Parathyroid adenoma (tissue), 2 donors: ENCODE measurements at regions not wholly inside any gene's neighbourhood (a gene's known extent, or its start where the extent isn't known, plus 50 kb on each side); places are given as distances from the start of the nearest gene placed in this dataset.

Experiments
- H2AFZ ChIP-seq: fragments of 300-600 bp; sonication (generic); one replicate; pipeline ENCODE4 v1.7.0; 2017; ENCODE audit warnings: antibody characterized with exemption, mild to moderate bottlenecking
- H3K27ac ChIP-seq: fragments of 300-600 bp; sonication (generic); one replicate; pipeline ENCODE4 v1.7.0; 2017
- H3K27me3 ChIP-seq: fragments of 300-600 bp; sonication (generic); one replicate; pipeline ENCODE4 v1.7.0; 2017; ENCODE audit warnings: low read length; ENCODE audit not compliant: control insufficient read depth, insufficient read depth
- H3K36me3 ChIP-seq: fragments of 300-600 bp; sonication (generic); one replicate; pipeline ENCODE4 v1.7.0; 2017; ENCODE audit warnings: low read length; ENCODE audit not compliant: control insufficient read depth, insufficient read depth
- H3K4me1 ChIP-seq: fragments of 300-600 bp; sonication (generic); one replicate; pipeline ENCODE4 v1.7.0; 2017; ENCODE audit warnings: control low read depth
- H3K4me2 ChIP-seq: fragments of 300-600 bp; sonication (generic); one replicate; pipeline ENCODE4 v1.7.0; 2017; ENCODE audit warnings: low read length
- H3K4me3 ChIP-seq: fragments of 300-600 bp; sonication (generic); one replicate; pipeline ENCODE4 v1.7.0; 2017; ENCODE audit warnings: low read depth, low read length
- H3K79me2 ChIP-seq: fragments of 300-600 bp; sonication (generic); one replicate; pipeline ENCODE4 v1.7.0; 2017; ENCODE audit warnings: control low read depth
- H3K9ac ChIP-seq: fragments of 300-600 bp; sonication (generic); one replicate; pipeline ENCODE4 v1.7.0; 2017; ENCODE audit warnings: mild to moderate bottlenecking
- H3K9me3 ChIP-seq: fragments of 300-600 bp; sonication (generic); one replicate; pipeline ENCODE4 v1.7.0; 2017; ENCODE audit warnings: low read length; ENCODE audit not compliant: control insufficient read depth
- TF ChIP-seq, protein P1 (sequence below): fragments of 300-600 bp; sonication (generic); IDR thresholded peaks from one replicate; pipeline ENCODE4 v1.7.0; 2017; ENCODE audit warnings: antibody characterized with exemption, mild to moderate bottlenecking
- donor health status: primary hyperparathyroidism.

DNA sequence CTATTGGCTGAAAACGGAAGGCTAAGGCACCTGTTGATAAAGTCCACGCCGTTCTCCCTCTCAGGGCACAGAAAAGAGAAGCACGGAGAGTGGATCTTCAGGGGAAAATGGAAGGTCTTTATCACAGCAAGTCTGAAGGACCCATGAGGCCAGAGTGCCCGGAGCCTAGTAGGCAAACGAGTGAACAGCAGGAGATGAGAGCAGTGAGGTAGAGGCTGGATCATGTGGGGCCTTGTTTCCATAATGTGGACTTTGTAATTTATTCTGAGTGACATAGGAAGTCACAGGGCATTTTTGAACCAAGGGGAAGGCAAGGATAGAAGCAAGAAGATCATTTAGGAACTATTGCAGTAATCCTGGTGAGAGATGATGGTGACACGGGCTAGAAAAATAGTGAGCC, 287.2 kb upstream of the NRIP1 start:
- Histone ChIP-seq H3K4me1 (no peaks in the 10 kb centered on the region), H3K36me3 (no peaks in the 10 kb centered on the region), H3K27me3 (no peaks in the 10 kb centered on the region), H3K9me3 (no peaks in the 10 kb centered on the region), H3K4me2 (no peak overlapping the region), H3K9ac (no peak overlapping the region), H2AFZ (no peak overlapping the region), H3K27ac (no peak overlapping the region), H3K4me3 (no peak overlapping the region), H3K79me2 (no peaks in the 10 kb centered on the region)
- TF ChIP-seq, protein P1, sequence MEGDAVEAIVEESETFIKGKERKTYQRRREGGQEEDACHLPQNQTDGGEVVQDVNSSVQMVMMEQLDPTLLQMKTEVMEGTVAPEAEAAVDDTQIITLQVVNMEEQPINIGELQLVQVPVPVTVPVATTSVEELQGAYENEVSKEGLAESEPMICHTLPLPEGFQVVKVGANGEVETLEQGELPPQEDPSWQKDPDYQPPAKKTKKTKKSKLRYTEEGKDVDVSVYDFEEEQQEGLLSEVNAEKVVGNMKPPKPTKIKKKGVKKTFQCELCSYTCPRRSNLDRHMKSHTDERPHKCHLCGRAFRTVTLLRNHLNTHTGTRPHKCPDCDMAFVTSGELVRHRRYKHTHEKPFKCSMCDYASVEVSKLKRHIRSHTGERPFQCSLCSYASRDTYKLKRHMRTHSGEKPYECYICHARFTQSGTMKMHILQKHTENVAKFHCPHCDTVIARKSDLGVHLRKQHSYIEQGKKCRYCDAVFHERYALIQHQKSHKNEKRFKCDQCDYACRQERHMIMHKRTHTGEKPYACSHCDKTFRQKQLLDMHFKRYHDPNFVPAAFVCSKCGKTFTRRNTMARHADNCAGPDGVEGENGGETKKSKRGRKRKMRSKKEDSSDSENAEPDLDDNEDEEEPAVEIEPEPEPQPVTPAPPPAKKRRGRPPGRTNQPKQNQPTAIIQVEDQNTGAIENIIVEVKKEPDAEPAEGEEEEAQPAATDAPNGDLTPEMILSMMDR, result no peak

DNA sequence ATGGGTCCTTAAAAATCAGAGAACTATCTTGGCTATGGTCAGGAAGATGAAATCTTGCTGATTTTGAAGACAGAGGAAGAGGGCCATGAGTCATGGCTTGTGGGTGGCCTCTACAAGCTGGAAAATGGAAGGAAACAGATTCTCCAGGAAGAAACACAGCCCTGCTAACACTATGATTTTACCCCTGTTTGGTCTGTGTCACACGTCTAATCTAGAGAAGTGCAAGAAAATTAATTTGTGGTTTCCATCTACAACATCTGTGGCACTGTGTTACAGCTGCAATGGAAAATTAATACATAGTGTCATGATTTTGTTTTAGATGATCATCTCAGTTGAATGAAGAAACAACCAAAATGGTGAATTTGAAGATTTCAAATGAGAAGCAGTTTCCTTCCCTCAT, 288.7 kb upstream of the NRIP1 start:
- Histone ChIP-seq H3K27me3 (no peaks in the 10 kb centered on the region), H3K4me2 (no peak overlapping the region), H3K9me3 (no peaks in the 10 kb centered on the region), H2AFZ (no peak overlapping the region), H3K4me1 (no peaks in the 10 kb centered on the region), H3K27ac (no peak overlapping the region), H3K4me3 (no peak overlapping the region), H3K36me3 (no peaks in the 10 kb centered on the region), H3K9ac (no peak overlapping the region), H3K79me2 (no peaks in the 10 kb centered on the region)
- TF ChIP-seq, protein P1, result no peak

DNA sequence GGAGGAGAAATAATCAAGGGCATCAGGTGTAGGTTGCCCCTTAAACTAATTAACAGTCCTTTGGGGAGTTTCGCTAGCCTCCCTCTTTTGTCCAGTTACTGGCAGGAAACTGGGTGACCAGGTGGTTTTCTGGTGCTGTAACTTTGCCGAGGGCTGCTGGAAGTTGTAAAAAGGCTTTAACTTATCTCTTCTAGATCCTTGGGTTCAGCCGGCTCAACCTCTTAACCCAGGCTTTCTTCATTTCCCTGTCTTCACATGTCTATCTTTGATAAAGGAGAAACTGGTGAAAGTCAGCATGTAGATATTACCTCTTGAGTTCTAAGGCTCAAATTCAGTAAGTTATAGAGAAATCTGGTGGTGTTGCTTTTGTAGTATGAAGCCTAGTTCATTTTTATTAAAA, 289.7 kb upstream of the NRIP1 start:
- Histone ChIP-seq H3K27me3 (no peaks in the 10 kb centered on the region), H3K4me2 (no peak overlapping the region), H3K79me2 (no peaks in the 10 kb centered on the region), H3K4me1 (no peaks in the 10 kb centered on the region), H3K4me3 (no peak overlapping the region), H3K9ac (no peak overlapping the region), H3K9me3 (no peaks in the 10 kb centered on the region), H3K27ac (no peak overlapping the region), H3K36me3 (no peaks in the 10 kb centered on the region), H2AFZ (no peak overlapping the region)
- TF ChIP-seq, protein P1, result no peak

DNA sequence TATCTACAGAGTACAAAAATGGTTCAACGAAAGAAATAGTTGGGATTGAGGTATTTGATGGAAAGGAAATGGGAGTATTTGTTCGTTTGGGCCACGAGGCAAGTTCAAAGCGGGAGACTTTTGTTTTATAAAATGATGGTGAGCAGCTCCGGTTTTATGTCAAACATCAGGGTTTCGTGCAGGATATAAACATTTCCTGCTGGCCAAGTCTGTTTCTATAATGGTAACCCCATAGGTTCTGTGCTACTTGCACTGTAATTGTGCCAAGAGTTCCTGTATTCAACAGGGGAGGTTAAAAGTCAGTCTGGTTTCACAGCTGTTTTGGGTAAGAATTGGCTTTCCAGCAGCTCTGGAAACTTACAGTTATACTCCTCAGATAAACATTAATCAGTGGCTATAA, 290.3 kb upstream of the NRIP1 start:
- H3K4me3 ChIP-seq, result no peak overlapping the region
- H3K4me2 ChIP-seq, result no peak overlapping the region
- H3K27ac ChIP-seq, result no peak overlapping the region
- TF ChIP-seq, protein P1, result no peak
- no peak overlapping the region for H3K9ac ChIP-seq
- H3K36me3 ChIP-seq, result no peaks in the 10 kb centered on the region
- H2AFZ ChIP-seq, result no peak overlapping the region
- no peaks in the 10 kb centered on the region for H3K9me3 ChIP-seq
- H3K79me2 ChIP-seq, result no peaks in the 10 kb centered on the region
- H3K27me3 ChIP-seq, result no peaks in the 10 kb centered on the region
- no peaks in the 10 kb centered on the region for H3K4me1 ChIP-seq

DNA sequence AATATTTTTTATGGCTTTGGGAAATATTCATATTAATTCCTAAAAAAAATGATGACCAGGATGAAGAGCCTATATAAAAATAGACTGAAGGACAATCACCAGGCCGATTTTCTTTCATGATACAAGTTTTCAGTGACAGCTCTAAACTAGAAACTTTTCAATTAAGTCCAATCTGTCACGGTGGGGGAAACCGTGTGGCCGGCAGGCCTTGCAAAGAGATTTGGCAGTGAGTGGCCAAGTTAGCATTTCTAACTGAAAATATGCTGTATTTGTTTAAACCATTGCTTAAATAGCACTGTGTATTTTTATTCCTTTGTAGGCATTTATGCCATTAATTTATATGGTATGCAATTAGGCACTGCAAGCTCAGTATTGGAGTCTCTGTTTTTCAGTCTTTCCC, 294.5 kb upstream of the NRIP1 start:
- Histone ChIP-seq H3K36me3 (no peaks in the 10 kb centered on the region), H3K27ac (no peak overlapping the region), H3K79me2 (no peaks in the 10 kb centered on the region), H3K4me1 (no peaks in the 10 kb centered on the region), H3K9ac (no peak overlapping the region), H2AFZ (no peak overlapping the region), H3K9me3 (no peaks in the 10 kb centered on the region), H3K4me2 (no peak overlapping the region), H3K4me3 (no peak overlapping the region), H3K27me3 (no peaks in the 10 kb centered on the region)
- TF ChIP-seq, protein P1, result no peak
